Activated T-cell treated with anti-CD3 and anti-CD28 coated beads for 48 hours (primary cell): ENCODE measurements at regions not wholly inside any gene's neighbourhood (a gene's known extent, or its start where the extent isn't known, plus 50 kb on each side); places are given as distances from the start of the nearest gene placed in this dataset.
"Not testable (repeated sequence)": the region's sequence is repeated elsewhere in the genome, so short reads cannot be mapped to it uniquely, and the experiment has no call there.

Experiments used
- DNase-seq: peaks from one replicate; pipeline ENCODE4 v3.0.0-alpha.2; 2020; ENCODE audit warnings: low read depth

GRCh38 chr20:61096463-61096862, 155.6 kb upstream of the CDH4 start:
- DNase-seq = no peak

GRCh38 chr20:61099806-61100205, 152.3 kb upstream of the CDH4 start:
- no peak for DNase-seq

- DNase-seq = no peak
Observed at GRCh38 chr20:61100489-61100888, 151.6 kb upstream of the CDH4 start.

- not testable (repeated sequence) for DNase-seq
Observed at GRCh38 chr20:61101321-61101720, 150.7 kb upstream of the CDH4 start.

GRCh38 chr20:61104232-61104631, 147.8 kb upstream of the CDH4 start:
- no peak for DNase-seq

GRCh38 chr20:61105395-61105794, 146.7 kb upstream of the CDH4 start:
- no peak for DNase-seq

- DNase-seq = no peak
Observed at GRCh38 chr20:61106438-61106837, 145.6 kb upstream of the CDH4 start.

GRCh38 chr20:61109221-61109805, 142.7 kb upstream of the CDH4 start:
- no peak for DNase-seq

GRCh38 chr20:61112515-61112914, 139.5 kb upstream of the CDH4 start:
- no peak for DNase-seq

GRCh38 chr20:61113731-61114130, 138.3 kb upstream of the CDH4 start:
- no peak for DNase-seq

GRCh38 chr20:61114493-61115175, 137.4 kb upstream of the CDH4 start:
- DNase-seq = no peak

GRCh38 chr20:61115364-61116065, 136.5 kb upstream of the CDH4 start:
- no peak for DNase-seq

- DNase-seq = no peak
Observed at GRCh38 chr20:61117725-61118124, 134.3 kb upstream of the CDH4 start.

GRCh38 chr20:61118429-61119224, 133.4 kb upstream of the CDH4 start:
- no peak for DNase-seq

- DNase-seq = no peak
Observed at GRCh38 chr20:61119273-61119672, 132.8 kb upstream of the CDH4 start.

GRCh38 chr20:61119794-61120410, 132.2 kb upstream of the CDH4 start:
- DNase-seq = no peak

GRCh38 chr20:61120595-61121515, 131.2 kb upstream of the CDH4 start:
- DNase-seq = peak; percentile 27

GRCh38 chr20:61121661-61122060, 130.4 kb upstream of the CDH4 start:
- DNase-seq = no peak

GRCh38 chr20:61123286-61123685, 128.8 kb upstream of the CDH4 start:
- DNase-seq = no peak

GRCh38 chr20:61123751-61124368, 128.2 kb upstream of the CDH4 start:
- no peak for DNase-seq

- no peak for DNase-seq
Observed at GRCh38 chr20:61125076-61125475, 127.0 kb upstream of the CDH4 start.
